ENCODE measurements at regions not wholly inside any gene's neighbourhood (a gene's known extent, or its start where the extent isn't known, plus 50 kb on each side); places are given as distances from the start of the nearest gene placed in this dataset.

GRCh38 chr4:81740487-81740886 is 268.8 kb upstream of the RASGEF1B start:
- Histone ChIP-seq H3K4me1 (ENCODE audit: control insufficient read depth, insufficient read depth, low read length) (no peaks in the 10 kb centered on the region), H3K27ac (ENCODE audit: low read length) (no peak overlapping the region), H3K4me3 (ENCODE audit: low read length) (no peak overlapping the region), H3K9me3 (ENCODE audit: control insufficient read depth, insufficient read depth, low read length) (no peaks in the 10 kb centered on the region), H3K36me3 (ENCODE audit: control insufficient read depth, insufficient read depth, low read length) (no peaks in the 10 kb centered on the region), H3K27me3 (ENCODE audit: control insufficient read depth, insufficient read depth, low read length) (no peaks in the 10 kb centered on the region)
- no peak for DNase-seq
- H3K4me1 Mint-ChIP-seq: no peaks in the 10 kb centered on the region
- no peak overlapping the region for H3K27ac Mint-ChIP-seq
- TF ChIP-seq CTCF (IDR thresholded peaks at IDR 0.05): no peak
- H3K36me3 Mint-ChIP-seq: no peaks in the 10 kb centered on the region
- intact Hi-C loops (cut with micrococcal nuclease): no loop called here
- H3K9me3 Mint-ChIP-seq: no peaks in the 10 kb centered on the region
- no peak overlapping the region for H3K4me3 Mint-ChIP-seq
- ATAC-seq: no peak
- peaks cover 0 to 3% of the 10 kb centered on the region in 2 donors for H3K27me3 Mint-ChIP-seq (ENCODE audit: low read depth in 2 of 2)

GRCh38 chr4:81738891-81739290 is 267.2 kb upstream of the RASGEF1B start:
- Mint-ChIP-seq H3K27ac (no peak overlapping the region), H3K4me3 (no peak overlapping the region), H3K4me1 (no peaks in the 10 kb centered on the region), H3K27me3 (ENCODE audit: low read depth in 2 of 2) (peaks cover 0 to 3% of the 10 kb centered on the region in 2 donors), H3K36me3 (no peaks in the 10 kb centered on the region), H3K9me3 (no peaks in the 10 kb centered on the region)
- Histone ChIP-seq H3K36me3 (ENCODE audit: control insufficient read depth, insufficient read depth, low read length) (no peaks in the 10 kb centered on the region), H3K4me3 (ENCODE audit: low read length) (no peak overlapping the region), H3K27ac (ENCODE audit: low read length) (no peak overlapping the region), H3K9me3 (ENCODE audit: control insufficient read depth, insufficient read depth, low read length) (no peaks in the 10 kb centered on the region), H3K27me3 (ENCODE audit: control insufficient read depth, insufficient read depth, low read length) (no peaks in the 10 kb centered on the region), H3K4me1 (ENCODE audit: control insufficient read depth, insufficient read depth, low read length) (no peaks in the 10 kb centered on the region)
- TF ChIP-seq CTCF (IDR thresholded peaks at IDR 0.05): no peak
- no peak for ATAC-seq
- DNase-seq: no peak
- intact Hi-C loops (cut with micrococcal nuclease): no loop called here

GRCh38 chr4:81737865-81738559 is 266.3 kb upstream of the RASGEF1B start:
- Mint-ChIP-seq H3K4me3 (no peak overlapping the region), H3K36me3 (no peaks in the 10 kb centered on the region), H3K27me3 (ENCODE audit: low read depth in 2 of 2) (peaks cover 0 to 3% of the 10 kb centered on the region in 2 donors), H3K4me1 (no peaks in the 10 kb centered on the region), H3K9me3 (no peaks in the 10 kb centered on the region), H3K27ac (no peak overlapping the region)
- 92% methylated on average over 2 of the region's 2 CpGs for WGBS (ENCODE audit: insufficient coverage)
- Histone ChIP-seq H3K36me3 (ENCODE audit: control insufficient read depth, insufficient read depth, low read length) (no peaks in the 10 kb centered on the region), H3K27ac (ENCODE audit: low read length) (no peak overlapping the region), H3K4me1 (ENCODE audit: control insufficient read depth, insufficient read depth, low read length) (no peaks in the 10 kb centered on the region), H3K9me3 (ENCODE audit: control insufficient read depth, insufficient read depth, low read length) (no peaks in the 10 kb centered on the region), H3K27me3 (ENCODE audit: control insufficient read depth, insufficient read depth, low read length) (no peaks in the 10 kb centered on the region), H3K4me3 (ENCODE audit: low read length) (no peak overlapping the region)
- DNase-seq: no peak
- intact Hi-C loops (cut with micrococcal nuclease): no loop called here
- TF ChIP-seq CTCF (IDR thresholded peaks at IDR 0.05): no peak
- ATAC-seq: no peak

- H3K27ac Mint-ChIP-seq: no peak overlapping the region
- no peaks in the 10 kb centered on the region for H3K36me3 Mint-ChIP-seq
- Histone ChIP-seq H3K4me1 (ENCODE audit: control insufficient read depth, insufficient read depth, low read length) (no peaks in the 10 kb centered on the region), H3K27me3 (ENCODE audit: control insufficient read depth, insufficient read depth, low read length) (no peaks in the 10 kb centered on the region), H3K27ac (ENCODE audit: low read length) (no peak overlapping the region), H3K9me3 (ENCODE audit: control insufficient read depth, insufficient read depth, low read length) (no peaks in the 10 kb centered on the region), H3K4me3 (ENCODE audit: low read length) (no peak overlapping the region), H3K36me3 (ENCODE audit: control insufficient read depth, insufficient read depth, low read length) (no peaks in the 10 kb centered on the region)
- no peak for TF ChIP-seq CTCF (IDR thresholded peaks at IDR 0.05)
- 100% methylated on average over 1 of the region's 2 CpGs for WGBS (ENCODE audit: insufficient coverage)
- intact Hi-C loops (cut with micrococcal nuclease): no loop called here
- no peak overlapping the region for H3K4me3 Mint-ChIP-seq
- ATAC-seq (no peak), DNase-seq (no peak)
- H3K27me3 Mint-ChIP-seq (ENCODE audit: low read depth in 2 of 2): peaks cover 0 to 6% of the 10 kb centered on the region in 2 donors
- H3K4me1 Mint-ChIP-seq: no peaks in the 10 kb centered on the region
- no peaks in the 10 kb centered on the region for H3K9me3 Mint-ChIP-seq
Observed at GRCh38 chr4:81736324-81736723, 264.6 kb upstream of the RASGEF1B start.

Measured in natural killer cell (primary cell).